Hepatocyte (in vitro differentiated cells): ENCODE measurements at regions not wholly inside any gene's neighbourhood (a gene's known extent, or its start where the extent isn't known, plus 50 kb on each side); places are given as distances from the start of the nearest gene placed in this dataset.
A peak's percentile ranks its signal among the peaks of the same experiment; 100 is the strongest.

Experiments used
- DNase-seq: peaks from one replicate; pipeline ENCODE4 v3.0.0-alpha.2; 2016; ENCODE audit warnings: low spot score
- H2AFZ ChIP-seq: fragments of 200-600 bp; sonication (generic); 2 replicates; pipeline ENCODE4 v1.6.0; 2016; ENCODE audit warnings: antibody characterized with exemption, mild to moderate bottlenecking
- H3K27ac ChIP-seq: fragments of 200-600 bp; sonication (generic); 2 replicates; pipeline ENCODE4 v1.5.1; 2016; ENCODE audit warnings: mild to moderate bottlenecking
- H3K27me3 ChIP-seq: fragments of 200-600 bp; sonication (generic); 2 replicates; pipeline ENCODE4 v1.6.1; 2016
- H3K36me3 ChIP-seq: fragments of 200-600 bp; sonication (generic); replicated peaks from 2 replicates; pipeline ENCODE4 v1.5.1; 2016; ENCODE audit warnings: low read depth; ENCODE audit not compliant: insufficient read depth
- H3K4me1 ChIP-seq: fragments of 200-600 bp; sonication (generic); 2 replicates; pipeline ENCODE4 v1.5.1; 2016; ENCODE audit warnings: mild to moderate bottlenecking, moderate library complexity; ENCODE audit not compliant: insufficient read depth
- H3K4me2 ChIP-seq: fragments of 200-600 bp; sonication (generic); 2 replicates; pipeline ENCODE4 v1.6.0; 2016
- H3K4me3 ChIP-seq: fragments of 200-600 bp; sonication (generic); 2 replicates; pipeline ENCODE4 v1.5.1; 2016; ENCODE audit warnings: mild to moderate bottlenecking
- H3K79me2 ChIP-seq: fragments of 200-600 bp; sonication (generic); 2 replicates; pipeline ENCODE4 v1.6.0; 2017; ENCODE audit warnings: mild to moderate bottlenecking
- H3K9me2 ChIP-seq: fragments of 200-600 bp; sonication (generic); replicated peaks from 2 replicates; pipeline ENCODE4 v1.6.0; 2017; ENCODE audit warnings: mild to moderate bottlenecking; ENCODE audit not compliant: insufficient read depth
- H3K9me3 ChIP-seq: fragments of 200-600 bp; sonication (generic); 2 replicates; pipeline ENCODE4 v1.5.1; 2016; ENCODE audit warnings: low read depth, mild to moderate bottlenecking
- H4K20me1 ChIP-seq: fragments of 200-600 bp; sonication (generic); 2 replicates; pipeline ENCODE4 v1.6.0; 2016; ENCODE audit warnings: mild to moderate bottlenecking; ENCODE audit not compliant: insufficient read depth, poor library complexity, severe bottlenecking
- EZH2 ChIP-seq: fragments of 200-600 bp; sonication (generic); IDR thresholded peaks from 2 replicates; pipeline ENCODE4 v1.6.1; 2016; ENCODE audit warnings: antibody characterized with exemption, mild to moderate bottlenecking, borderline replicate concordance
- EZH2phosphoT487 ChIP-seq: fragments of 200-600 bp; sonication (generic); IDR thresholded peaks from one replicate; pipeline ENCODE4 v1.6.1; 2018; ENCODE audit warnings: antibody characterized with exemption, mild to moderate bottlenecking, low read depth, moderate library complexity; ENCODE audit not compliant: unreplicated experiment, severe bottlenecking
- WGBS: methylation state at CpG from one replicate; pipeline ENCODE4 v1.1.6; 2016; ENCODE audit warnings: low lambda C conversion rate; ENCODE audit errors: missing lambda C conversion rate; 5-methylcytosine and 5-hydroxymethylcytosine counted together
- TF ChIP-seq, protein P1 (sequence below): fragments of 200-600 bp; sonication (generic); IDR thresholded peaks from 2 replicates; pipeline ENCODE4 v1.5.1; 2016; ENCODE audit warnings: antibody characterized with exemption, mild to moderate bottlenecking; ENCODE audit not compliant: poor library complexity

DNA sequence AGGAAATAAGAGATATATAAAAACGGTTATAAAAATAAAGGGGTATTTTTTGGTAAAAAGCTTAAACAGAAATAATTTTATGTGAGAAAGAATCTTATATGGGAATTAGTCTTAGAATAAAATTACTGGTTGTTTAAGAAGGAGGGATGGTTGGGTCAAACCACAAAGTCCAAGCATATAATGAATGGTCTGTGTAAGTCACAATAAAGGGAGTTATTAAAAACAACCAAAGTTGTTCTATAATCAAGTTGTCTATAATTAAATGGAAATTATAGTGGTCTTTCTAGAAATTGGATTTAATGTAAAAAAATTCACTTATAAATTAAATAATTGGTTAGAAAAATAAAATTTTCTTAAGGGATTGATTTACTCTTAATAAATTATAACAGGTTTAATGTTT is 304.8 kb downstream of the POM121L12 start:
- H4K20me1 ChIP-seq = no peaks in the 10 kb centered on the region
- H3K9me2 ChIP-seq = no peaks in the 10 kb centered on the region
- no peak for TF ChIP-seq EZH2phosphoT487
- TF ChIP-seq EZH2 = no peak
- TF ChIP-seq, protein P1, sequence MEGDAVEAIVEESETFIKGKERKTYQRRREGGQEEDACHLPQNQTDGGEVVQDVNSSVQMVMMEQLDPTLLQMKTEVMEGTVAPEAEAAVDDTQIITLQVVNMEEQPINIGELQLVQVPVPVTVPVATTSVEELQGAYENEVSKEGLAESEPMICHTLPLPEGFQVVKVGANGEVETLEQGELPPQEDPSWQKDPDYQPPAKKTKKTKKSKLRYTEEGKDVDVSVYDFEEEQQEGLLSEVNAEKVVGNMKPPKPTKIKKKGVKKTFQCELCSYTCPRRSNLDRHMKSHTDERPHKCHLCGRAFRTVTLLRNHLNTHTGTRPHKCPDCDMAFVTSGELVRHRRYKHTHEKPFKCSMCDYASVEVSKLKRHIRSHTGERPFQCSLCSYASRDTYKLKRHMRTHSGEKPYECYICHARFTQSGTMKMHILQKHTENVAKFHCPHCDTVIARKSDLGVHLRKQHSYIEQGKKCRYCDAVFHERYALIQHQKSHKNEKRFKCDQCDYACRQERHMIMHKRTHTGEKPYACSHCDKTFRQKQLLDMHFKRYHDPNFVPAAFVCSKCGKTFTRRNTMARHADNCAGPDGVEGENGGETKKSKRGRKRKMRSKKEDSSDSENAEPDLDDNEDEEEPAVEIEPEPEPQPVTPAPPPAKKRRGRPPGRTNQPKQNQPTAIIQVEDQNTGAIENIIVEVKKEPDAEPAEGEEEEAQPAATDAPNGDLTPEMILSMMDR = no peak
- no peaks in the 10 kb centered on the region for H3K27me3 ChIP-seq
- H3K9me3 ChIP-seq = peaks cover 6% of the 10 kb centered on the region
- no peaks in the 10 kb centered on the region for H3K36me3 ChIP-seq
- H3K79me2 ChIP-seq = no peaks in the 10 kb centered on the region
- no peak overlapping the region for H3K27ac ChIP-seq
- WGBS = 98% methylated on average over 1 of the region's 1 CpG
- no peak overlapping the region for H3K4me2 ChIP-seq
- H3K4me1 ChIP-seq = no peaks in the 10 kb centered on the region
- no peak overlapping the region for H2AFZ ChIP-seq
- no peak overlapping the region for H3K4me3 ChIP-seq
- DNase-seq = no peak

DNA sequence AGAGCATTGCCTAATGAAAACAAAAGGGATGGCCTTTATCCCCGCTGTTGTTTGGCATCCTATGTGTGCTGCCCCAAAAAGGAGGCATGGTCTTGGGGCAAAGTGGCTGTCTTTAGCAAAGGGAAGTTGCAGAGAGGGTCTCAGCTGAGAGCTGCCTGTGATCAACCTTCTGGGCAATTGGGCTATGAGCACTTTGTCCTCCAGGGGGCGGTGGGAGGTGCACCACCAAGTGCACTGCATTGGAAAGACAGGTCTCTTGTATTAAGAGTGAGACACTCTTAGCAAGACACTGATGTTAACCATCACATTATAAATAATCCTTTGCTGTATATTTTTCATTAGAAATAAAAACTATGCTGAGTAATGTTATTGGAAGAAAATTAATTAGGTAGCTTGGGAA is 314.8 kb downstream of the POM121L12 start:
- H3K4me3 ChIP-seq = no peak overlapping the region
- no peaks in the 10 kb centered on the region for H3K79me2 ChIP-seq
- H3K9me2 ChIP-seq = no peaks in the 10 kb centered on the region
- H3K4me2 ChIP-seq = no peak overlapping the region
- WGBS = 24% methylated on average over 2 of the region's 2 CpGs
- H3K9me3 ChIP-seq = no peaks in the 10 kb centered on the region
- no peaks in the 10 kb centered on the region for H4K20me1 ChIP-seq
- peak; percentile 50 for DNase-seq
- no peaks in the 10 kb centered on the region for H3K36me3 ChIP-seq
- H3K27me3 ChIP-seq = no peaks in the 10 kb centered on the region
- H3K27ac ChIP-seq = no peak overlapping the region
- TF ChIP-seq, protein P1 = peak; percentile 47
- no peak for TF ChIP-seq EZH2
- H3K4me1 ChIP-seq = no peaks in the 10 kb centered on the region
- no peak overlapping the region for H2AFZ ChIP-seq

DNA sequence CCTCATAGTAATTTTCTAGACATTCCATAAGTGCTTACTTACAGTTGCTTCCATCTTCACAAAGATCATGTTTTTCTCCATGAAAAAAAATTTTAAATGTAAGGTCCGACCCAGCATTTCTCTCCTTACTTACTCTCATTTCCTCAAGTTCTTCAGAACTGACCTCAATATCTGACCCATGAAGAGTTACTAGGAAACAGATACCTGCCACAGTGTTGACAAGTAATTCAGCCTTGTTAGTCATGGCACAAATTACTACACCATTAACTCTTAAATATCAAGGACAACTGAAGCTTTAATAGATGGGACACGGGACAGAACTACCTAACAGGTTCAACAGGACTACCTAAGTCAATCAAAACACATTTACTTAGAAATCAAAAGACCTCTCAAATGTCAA is 316.2 kb downstream of the POM121L12 start:
- no peaks in the 10 kb centered on the region for H3K9me3 ChIP-seq
- no peaks in the 10 kb centered on the region for H4K20me1 ChIP-seq
- no peak overlapping the region for H2AFZ ChIP-seq
- WGBS = 71% methylated on average over 2 of the region's 2 CpGs
- no peaks in the 10 kb centered on the region for H3K4me1 ChIP-seq
- H3K9me2 ChIP-seq = no peaks in the 10 kb centered on the region
- no peak for TF ChIP-seq EZH2phosphoT487
- TF ChIP-seq EZH2 = no peak
- TF ChIP-seq, protein P1 = no peak
- H3K4me2 ChIP-seq = no peak overlapping the region
- H3K27me3 ChIP-seq = no peaks in the 10 kb centered on the region
- no peaks in the 10 kb centered on the region for H3K79me2 ChIP-seq
- no peaks in the 10 kb centered on the region for H3K36me3 ChIP-seq
- H3K4me3 ChIP-seq = no peak overlapping the region
- no peak overlapping the region for H3K27ac ChIP-seq
- DNase-seq = no peak

DNA sequence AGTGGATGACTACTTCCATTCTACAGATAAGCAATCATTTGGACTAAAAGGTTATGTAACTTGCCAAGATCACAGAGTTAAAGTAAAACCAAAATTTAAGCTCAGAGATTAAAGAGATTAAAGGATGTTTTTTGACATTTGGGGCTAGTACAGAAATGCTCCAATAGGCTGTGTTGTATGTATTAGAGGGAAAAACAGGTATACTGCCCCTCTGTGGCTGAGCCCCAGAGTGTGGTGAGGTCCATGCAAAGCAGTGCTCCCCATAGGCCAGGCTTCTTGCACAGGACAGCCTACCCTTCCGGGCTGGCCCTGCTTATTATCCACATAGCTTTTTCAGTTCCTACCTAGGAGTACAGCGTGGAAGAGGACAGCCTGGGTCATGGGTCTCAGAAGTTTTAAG is 322.8 kb downstream of the POM121L12 start:
- Histone ChIP-seq H3K36me3 (no peaks in the 10 kb centered on the region), H3K79me2 (no peaks in the 10 kb centered on the region), H4K20me1 (no peaks in the 10 kb centered on the region), H3K4me1 (no peaks in the 10 kb centered on the region), H3K27ac (no peak overlapping the region), H3K4me2 (no peak overlapping the region), H2AFZ (no peak overlapping the region), H3K27me3 (no peaks in the 10 kb centered on the region), H3K9me3 (no peaks in the 10 kb centered on the region), H3K9me2 (no peaks in the 10 kb centered on the region), H3K4me3 (no peak overlapping the region)
- no peak for DNase-seq
- TF ChIP-seq, protein P1 = no peak
- no peak for TF ChIP-seq EZH2phosphoT487
- TF ChIP-seq EZH2 = no peak
- WGBS = 85% methylated on average over 2 of the region's 2 CpGs
